Occipital lobe (tissue), 1 donor: ENCODE measurements at regions not wholly inside any gene's neighbourhood (a gene's known extent, or its start where the extent isn't known, plus 50 kb on each side); places are given as distances from the start of the nearest gene placed in this dataset.

Source experiments
- DNase-seq: peaks from one replicate; lab custom pipeline; 2025; lab: John Stamatoyannopoulos, UW

- DNase-seq: no peak
Measured at GRCh38 chr22:22079404-22080148, 97.0 kb upstream of the TOP3B start.

DNA sequence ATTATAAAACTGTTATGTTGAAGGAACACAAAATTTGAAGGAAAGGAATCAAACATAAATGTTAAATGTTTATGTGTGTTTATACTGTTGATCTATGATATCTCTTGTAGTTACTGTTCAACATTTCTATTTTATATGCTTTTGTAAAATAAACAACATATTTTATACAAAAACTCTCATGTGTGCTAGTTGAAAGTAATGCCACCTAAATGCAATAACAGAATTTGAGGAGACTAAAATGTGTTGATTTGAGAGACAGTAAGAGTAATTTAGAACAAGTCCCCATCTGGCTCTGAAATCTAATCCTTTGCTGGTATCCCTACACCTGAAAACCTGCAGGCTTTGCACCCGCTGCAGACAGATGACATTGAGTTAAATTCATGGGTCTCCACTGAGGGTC is 95.7 kb upstream of the TOP3B start:
- DNase-seq: no peak

GRCh38 chr22:22076932-22077703 is 94.5 kb upstream of the TOP3B start:
- DNase-seq: no peak

- no peak for DNase-seq
Measured at GRCh38 chr22:22076361-22076760, 93.8 kb upstream of the TOP3B start.

DNA sequence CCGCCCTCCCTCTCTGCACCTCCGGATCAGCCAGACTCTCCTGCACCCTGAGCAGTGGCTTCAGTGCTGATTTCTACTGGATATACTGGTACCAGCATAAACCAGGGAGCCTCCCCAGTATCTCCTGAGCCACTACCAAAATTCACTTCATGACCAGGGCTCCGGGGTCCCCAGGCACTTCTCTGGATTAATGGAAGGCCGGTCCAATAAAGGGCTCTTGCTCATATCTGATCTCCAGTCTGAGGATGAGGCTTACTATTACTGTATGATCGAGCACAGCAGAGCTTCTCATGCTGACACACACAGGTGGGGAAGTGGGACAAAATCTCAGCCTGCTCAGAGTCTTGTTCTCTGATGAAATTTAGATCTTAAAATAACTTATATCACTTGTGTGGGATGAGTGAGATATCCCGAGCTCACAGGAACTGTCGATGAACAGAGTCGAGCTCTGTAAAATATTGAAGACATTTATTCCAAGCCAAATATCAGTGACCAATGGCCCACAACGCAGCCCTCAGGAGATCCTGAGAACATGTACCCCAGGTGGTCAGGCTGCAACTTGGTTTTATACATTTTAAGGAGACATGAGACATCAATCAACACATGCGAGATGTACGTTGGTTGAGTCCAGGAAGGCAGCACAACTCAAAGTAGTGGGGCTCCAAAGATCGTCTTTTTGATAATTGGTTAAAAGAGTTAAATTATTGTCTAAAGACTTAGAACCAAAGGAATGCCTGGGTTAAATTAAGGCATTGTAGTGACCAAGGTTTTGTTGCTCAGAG is 93.0 kb upstream of the TOP3B start:
- no peak for DNase-seq

DNA sequence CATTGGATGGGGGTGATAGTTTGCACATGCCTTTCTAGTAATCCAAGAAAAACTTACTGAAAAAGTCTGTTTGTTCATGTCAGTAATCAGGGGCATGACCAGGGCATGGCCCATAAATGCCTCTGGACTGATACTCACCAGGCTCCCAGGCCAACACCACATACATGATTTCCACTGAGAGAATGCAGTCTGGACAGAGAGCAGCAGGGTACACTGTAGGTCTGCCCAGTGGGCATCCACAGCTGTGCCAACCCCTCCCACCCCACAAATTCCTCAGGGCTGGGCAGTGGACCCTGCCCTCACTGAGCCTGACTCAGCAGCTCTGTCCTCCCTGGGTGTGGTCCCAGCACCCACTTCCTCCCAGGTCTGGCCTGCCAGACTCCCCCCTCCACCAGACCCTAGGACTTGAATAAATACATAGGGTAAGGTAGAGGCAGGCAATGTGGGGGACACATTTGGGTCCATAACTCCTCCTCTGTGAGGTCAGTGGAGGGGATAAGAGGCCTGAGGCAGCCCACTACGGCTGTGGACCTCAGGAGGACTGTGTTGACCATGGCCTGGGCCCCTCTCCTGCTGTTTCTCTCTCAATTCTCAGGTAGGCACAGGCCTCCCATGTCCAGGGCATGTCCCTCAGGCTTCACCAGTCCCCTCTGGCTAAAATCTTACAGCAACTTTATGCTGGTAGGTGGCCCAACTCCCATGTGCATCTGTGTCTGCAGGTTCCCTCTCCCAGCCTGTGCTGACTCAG is 92.2 kb upstream of the TOP3B start:
- DNase-seq: no peak

DNA sequence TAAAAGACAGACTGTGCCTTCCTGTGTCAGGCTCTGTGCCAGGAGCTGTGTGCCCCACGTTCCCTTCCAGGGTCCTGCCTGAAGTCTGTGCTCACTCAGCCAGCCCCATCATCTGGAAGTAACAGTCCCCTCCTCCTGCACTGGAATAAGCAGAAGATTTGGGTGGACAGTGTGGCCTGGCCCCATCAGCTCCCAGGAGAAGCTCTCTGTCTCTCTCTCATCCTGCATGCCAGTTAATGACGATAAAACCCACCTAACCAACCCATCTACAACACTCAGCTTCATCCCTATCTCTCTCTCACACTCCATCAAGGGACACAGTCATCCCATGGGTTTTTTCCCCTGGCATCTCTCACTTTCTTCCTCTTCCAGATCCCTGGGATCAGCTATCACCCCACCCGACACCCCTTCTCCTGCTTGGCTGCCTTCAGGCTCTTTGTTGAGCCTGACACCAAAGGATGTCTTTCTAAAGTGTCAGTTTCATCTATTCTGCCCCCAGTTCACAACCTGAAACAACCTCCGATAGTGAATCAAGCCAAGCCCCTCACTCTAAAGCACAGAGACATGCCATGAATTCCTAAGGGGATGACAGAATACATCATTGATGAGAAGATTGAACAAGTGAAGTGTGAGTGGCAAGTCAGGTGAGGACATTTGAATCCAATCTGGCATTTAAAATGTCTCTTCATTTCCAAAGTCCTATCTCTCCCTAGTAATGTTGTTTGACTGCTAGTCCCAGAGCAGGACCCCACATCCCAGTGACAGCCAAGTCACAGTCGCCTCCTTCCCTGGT is 91.4 kb upstream of the TOP3B start:
- no peak for DNase-seq

- no peak for DNase-seq
Measured at GRCh38 chr22:22072169-22072836, 89.7 kb upstream of the TOP3B start.

GRCh38 chr22:22071455-22071854 is 88.9 kb upstream of the TOP3B start:
- DNase-seq: no peak

DNA sequence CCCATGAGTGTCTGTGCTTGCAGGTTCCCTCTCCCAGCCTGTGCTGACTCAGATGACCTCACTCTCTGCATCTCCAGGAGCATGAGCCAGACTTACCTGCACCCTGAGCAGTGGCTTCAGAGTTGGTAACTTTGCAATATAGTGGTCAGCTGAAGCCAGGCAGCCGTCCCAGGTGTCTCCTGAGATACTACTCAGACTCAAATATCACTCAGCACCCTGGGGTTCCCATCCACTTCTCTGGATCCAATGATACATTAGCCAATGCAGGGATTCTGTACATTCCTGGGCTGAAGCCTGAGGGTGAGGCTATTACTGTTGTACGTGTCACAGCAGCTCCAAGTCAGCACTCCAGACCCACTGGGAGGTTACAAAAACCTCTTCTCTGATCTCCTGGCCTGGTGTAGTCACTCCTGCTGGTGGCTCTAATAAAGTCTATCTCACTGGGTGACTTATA is 87.8 kb upstream of the TOP3B start:
- DNase-seq: no peak

DNA sequence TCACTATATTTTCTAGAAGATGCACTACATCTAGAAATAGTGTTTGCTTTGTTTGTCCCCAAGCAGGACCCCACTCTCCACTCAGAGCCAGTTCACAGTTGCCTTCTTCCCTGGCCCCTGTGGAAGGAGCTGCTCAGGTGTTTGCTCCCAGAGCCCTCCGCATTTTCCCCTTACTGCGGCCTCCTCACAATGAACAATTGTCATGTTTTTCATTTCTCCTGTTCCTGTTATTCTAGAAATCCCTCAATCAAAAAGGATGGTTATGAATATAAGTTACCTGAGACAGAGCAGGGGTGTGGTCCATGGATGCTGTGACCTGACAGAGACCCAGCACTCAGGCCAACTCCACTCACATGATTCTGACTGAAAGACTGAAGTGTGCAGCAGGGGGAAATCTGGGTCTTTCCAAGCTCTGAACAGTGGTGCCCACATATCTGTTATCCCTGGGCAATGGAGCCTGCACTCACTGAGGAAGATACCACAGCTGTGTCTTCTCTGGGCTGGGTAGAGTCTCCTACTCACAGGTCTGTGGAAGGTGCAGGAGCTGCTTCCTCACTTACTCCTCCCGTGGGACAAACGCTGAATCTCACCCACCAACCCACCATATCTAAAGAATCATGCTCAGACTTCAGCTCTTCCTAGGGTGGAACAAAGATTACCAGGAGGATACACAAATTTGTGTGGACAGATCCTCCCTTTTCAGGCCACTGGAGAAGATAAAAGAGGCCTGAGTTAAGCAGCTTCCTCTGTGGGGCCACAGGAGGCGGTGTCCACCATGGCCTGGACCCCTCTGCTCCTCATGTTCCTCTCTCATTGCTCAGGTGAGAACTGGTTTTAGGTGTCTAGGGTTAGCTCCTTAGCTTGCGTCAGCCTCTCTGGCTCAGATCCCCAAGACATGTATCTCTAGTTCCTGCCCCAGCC is 87.1 kb upstream of the TOP3B start:
- no peak for DNase-seq

- DNase-seq: no peak
Measured at GRCh38 chr22:22068657-22069056, 86.1 kb upstream of the TOP3B start.

GRCh38 chr22:22068025-22068424 is 85.4 kb upstream of the TOP3B start:
- no peak for DNase-seq

DNA sequence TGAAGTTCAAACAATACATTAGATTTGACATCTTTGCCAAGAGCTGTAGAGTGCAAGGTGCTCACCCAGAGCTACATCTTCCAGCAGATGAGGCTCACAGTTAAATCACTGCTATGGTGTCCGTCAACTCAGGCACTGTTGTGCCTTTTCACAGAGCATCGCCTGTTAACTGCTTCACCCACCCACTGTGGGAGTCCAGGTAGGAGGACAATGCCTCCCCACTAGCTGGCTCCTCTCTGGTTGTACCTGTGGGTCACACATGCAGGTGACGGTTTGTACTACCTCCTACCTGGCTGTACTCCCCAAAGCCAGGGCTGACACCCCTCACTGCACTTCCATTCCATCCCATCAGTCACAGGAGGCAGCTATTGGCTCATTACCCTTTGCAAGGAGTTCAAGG is 84.6 kb upstream of the TOP3B start:
- no peak for DNase-seq

DNA sequence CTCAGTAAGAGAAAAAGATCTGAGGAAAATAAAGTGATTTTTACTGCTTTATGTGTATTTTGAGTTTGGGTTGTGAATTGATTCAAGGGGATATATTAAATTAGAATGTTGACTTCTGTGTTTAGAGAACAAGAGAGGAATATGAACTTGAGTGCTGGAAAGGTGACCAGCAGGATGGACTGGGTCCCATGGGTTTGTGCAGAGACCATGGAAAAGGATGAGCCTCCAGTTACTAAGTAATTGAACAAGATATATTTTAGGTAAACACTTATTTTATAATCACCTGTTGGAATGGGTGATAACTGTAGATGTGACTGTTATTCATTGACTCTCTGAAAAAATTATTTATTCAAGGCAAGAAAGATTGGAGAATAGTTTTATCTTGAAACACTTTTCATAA is 82.0 kb upstream of the TOP3B start:
- no peak for DNase-seq

DNA sequence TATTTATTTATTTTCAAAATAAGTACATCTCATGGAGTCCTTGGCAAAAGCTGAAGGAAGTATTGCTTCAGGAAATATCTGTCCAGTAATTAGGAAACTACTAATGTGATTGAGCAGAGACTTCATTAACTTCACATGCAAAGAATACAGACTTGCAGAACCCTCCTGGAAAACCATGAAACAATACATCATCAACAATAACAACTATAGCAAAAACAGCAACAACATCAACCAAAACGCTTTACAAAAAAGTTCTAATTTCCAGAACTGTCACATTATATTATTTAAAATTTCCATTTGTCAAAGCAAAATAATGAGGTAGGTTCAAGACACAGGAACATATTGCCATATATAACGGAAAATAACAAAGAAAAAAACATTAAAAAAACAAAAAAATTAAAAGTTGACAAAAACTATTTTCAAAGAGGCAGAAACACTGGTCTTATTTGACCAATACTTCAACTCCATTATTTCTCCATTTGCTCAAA is 79.8 kb upstream of the TOP3B start:
- DNase-seq: no peak

- DNase-seq: no peak
Measured at GRCh38 chr22:22061085-22062077, 78.8 kb upstream of the TOP3B start.
